NCI-H1436 treated with DMSO at 0.1 percent for 48 hours (cell line): ENCODE measurements at regions not wholly inside any gene's neighbourhood (a gene's known extent, or its start where the extent isn't known, plus 50 kb on each side); places are given as distances from the start of the nearest gene placed in this dataset.

Source experiments
- DNase-seq: peaks from one replicate; lab custom pipeline; 2025; lab: John Stamatoyannopoulos, UW

- DNase-seq, result no peak
These were observed 624.8 kb upstream of the TMEM132C start for GRCh38 chr12:127642208-127642607.

- no peak for DNase-seq
These were observed 618.6 kb upstream of the TMEM132C start for GRCh38 chr12:127648321-127648720.

- no peak for DNase-seq
These were observed 617.0 kb upstream of the TMEM132C start for GRCh38 chr12:127649961-127650360.

- DNase-seq, result no peak
These were observed 616.3 kb upstream of the TMEM132C start for GRCh38 chr12:127650626-127651025.

- no peak for DNase-seq
These were observed 614.7 kb upstream of the TMEM132C start for GRCh38 chr12:127652281-127652680.

- no peak for DNase-seq
These were observed 612.5 kb upstream of the TMEM132C start for GRCh38 chr12:127654383-127654985.

- DNase-seq, result no peak
These were observed 611.3 kb upstream of the TMEM132C start for GRCh38 chr12:127655691-127656090.

DNA sequence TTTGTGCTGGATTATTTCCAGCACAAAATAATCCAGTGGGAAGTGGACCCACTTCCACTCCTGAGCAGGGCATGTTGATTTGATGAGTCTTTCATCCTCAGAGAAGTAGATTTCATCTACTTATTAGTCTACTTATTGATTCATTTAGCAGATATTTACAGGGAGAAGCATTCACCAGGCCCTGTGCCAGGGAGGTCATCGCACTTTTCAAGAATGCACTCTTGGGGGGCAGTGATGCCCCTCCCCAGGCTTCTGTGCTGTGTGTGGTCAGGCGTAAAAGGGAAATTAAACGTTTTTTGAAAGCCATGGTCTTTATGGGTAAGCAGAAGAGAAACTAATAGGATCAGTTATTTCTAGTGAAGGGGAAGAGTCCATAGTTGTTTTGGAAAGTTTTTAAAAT is 610.7 kb upstream of the TMEM132C start:
- DNase-seq, result no peak

GRCh38 chr12:127657036-127657435 is 609.9 kb upstream of the TMEM132C start:
- no peak for DNase-seq

- no peak for DNase-seq
These were observed 606.0 kb upstream of the TMEM132C start for GRCh38 chr12:127660961-127661360.

GRCh38 chr12:127663716-127664115 is 603.3 kb upstream of the TMEM132C start:
- no peak for DNase-seq

- no peak for DNase-seq
These were observed 602.1 kb upstream of the TMEM132C start for GRCh38 chr12:127664901-127665300.

DNA sequence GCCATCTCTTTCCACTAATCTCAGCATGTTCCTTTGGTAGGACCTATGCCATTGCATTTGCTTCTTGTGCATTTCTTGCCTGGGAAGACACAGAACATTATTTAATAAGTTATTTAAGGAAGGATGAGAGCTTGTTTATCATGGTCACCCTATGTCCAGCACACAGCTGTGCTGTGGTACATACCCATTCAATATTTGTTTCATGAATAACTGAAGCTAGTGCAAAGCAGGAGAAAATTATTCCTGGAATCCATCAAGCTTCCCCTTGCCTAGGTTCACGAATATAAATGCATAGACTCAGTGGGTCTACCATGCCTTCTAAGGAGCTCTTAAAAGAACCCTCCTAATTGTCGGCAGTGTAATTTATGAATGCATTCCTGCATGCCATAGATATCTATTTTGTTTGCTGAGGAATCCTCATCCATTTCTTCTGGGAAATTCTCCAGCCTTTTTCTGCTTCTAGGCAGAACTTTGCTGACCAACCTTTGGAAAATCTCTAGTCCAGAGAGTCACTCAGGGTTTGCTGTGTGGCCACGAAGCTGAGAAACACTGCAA is 599.8 kb upstream of the TMEM132C start:
- DNase-seq, result no peak

DNA sequence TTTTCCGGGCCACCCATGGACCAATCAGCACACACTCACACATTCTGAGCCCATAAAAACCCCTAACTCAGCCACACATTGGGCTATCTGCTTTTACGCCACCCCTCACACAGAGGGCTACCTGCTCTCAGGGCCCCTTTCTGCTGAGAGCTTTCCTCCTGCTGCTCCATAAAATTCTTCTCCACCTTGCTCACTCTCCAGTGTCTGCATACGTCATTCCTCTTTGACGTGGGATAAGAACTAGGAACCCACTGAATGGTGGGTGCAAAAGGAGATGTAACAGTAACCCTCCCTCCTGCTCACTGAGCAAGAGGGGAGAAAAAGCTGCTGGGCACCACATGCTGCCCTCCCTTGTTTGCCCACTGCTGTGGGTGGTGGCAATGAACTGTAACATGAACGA is 596.7 kb upstream of the TMEM132C start:
- no peak for DNase-seq

DNA sequence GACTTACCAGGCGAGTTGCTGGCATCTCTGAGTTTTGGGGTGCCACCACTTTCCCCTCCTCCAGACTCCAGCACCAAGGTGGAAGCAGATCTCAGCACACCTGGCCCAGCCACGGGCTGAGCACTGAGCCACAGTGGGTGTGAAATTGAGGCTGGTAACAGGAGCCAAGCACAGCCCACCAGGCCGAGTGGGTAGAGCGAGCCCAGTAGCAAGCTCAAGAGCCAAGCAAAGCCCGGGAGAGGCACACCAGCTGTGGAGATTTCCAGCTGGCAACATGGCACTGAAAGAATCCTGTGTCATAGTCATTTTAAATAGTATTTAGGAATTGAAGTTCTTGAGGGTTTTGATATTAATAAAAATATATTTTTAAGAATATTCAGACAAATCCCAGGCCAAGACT is 596.2 kb upstream of the TMEM132C start:
- no peak for DNase-seq

GRCh38 chr12:127675936-127676335 is 591.0 kb upstream of the TMEM132C start:
- no peak for DNase-seq

GRCh38 chr12:127677537-127678131 is 589.3 kb upstream of the TMEM132C start:
- DNase-seq, result no peak

DNA sequence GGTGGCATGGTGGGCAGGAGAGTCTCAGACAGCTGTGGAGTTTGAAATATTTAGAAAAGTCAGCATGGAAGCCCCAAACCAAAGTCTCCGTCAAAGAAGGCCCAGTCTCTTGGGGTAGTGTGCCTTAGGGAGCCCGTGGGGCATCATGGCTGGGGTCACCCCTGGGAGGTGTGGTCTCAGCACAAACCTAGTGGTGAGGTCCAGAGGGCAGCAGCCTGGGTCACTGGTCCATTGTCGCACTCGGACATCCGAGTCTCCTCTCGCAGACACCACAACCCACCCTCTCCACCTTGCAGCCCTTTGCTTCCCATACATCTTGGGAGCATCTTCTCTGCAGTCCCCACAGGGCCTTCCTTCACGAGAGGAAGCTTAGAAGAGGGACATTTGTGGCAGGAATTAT is 588.0 kb upstream of the TMEM132C start:
- DNase-seq, result no peak

DNA sequence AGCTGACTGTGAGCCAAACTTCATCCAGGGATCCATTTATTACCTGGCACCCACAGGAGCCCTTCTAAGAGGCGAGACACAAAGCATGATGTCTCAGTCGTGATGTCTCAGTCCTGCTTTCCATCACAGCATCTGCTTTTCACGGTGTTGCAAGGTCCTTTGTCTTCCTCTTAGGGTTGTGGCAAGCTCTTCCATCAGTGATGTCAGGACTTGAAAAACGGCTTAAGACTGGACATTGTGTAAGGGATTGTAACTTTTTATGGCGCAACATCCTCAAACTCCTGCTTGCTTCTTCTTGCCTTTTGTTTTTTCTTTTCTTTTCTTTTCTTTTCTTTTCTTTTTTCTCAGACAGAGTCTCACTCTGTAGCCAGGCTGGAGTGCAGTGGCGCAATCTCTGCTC is 586.5 kb upstream of the TMEM132C start:
- no peak for DNase-seq

- no peak for DNase-seq
These were observed 585.7 kb upstream of the TMEM132C start for GRCh38 chr12:127681151-127681754.

- DNase-seq, result no peak
These were observed 581.5 kb upstream of the TMEM132C start for GRCh38 chr12:127685491-127685890.

GRCh38 chr12:127685931-127686330 is 581.0 kb upstream of the TMEM132C start:
- no peak for DNase-seq

GRCh38 chr12:127687181-127687580 is 579.8 kb upstream of the TMEM132C start:
- DNase-seq, result no peak
